SK-N-SH treated with all-trans-retinoic acid at 6 μM for 48 hours (cell line): ENCODE measurements at regions not wholly inside any gene's neighbourhood (a gene's known extent, or its start where the extent isn't known, plus 50 kb on each side); places are given as distances from the start of the nearest gene placed in this dataset.
"Not testable (repeated sequence)": the region's sequence is repeated elsewhere in the genome, so short reads cannot be mapped to it uniquely, and the experiment has no call there.

Experiments used
- ATAC-seq: fragments of 200-7000 bp; cut with Tn5 transposase; 3 replicates; pipeline ENCODE4 v1.9.1; 2020; ENCODE audit warnings: mild to moderate bottlenecking, moderate library complexity
- ARNTL ChIP-seq: fragments of 450-650 bp; formaldehyde crosslinking; IDR thresholded peaks from 2 replicates; pipeline ENCODE4 v1.5.0; 2020; ENCODE audit warnings: low read depth, mild to moderate bottlenecking, moderate library complexity, borderline replicate concordance
- BACH2 ChIP-seq: fragments of 250-450 bp; sonication (Bioruptor Pico); IDR thresholded peaks from 2 replicates; pipeline ENCODE4 v1.9.0; 2021; ENCODE audit warnings: mild to moderate bottlenecking, borderline replicate concordance
- CREB5 ChIP-seq: fragments of 250-450 bp; sonication (Bioruptor Pico); IDR thresholded peaks from 2 replicates; pipeline ENCODE4 v1.5.1; 2020; ENCODE audit warnings: low read depth, mild to moderate bottlenecking, moderate library complexity
- CSDC2 ChIP-seq: fragments of 250-450 bp; sonication (Bioruptor Pico); IDR thresholded peaks from 2 replicates; pipeline ENCODE4 v1.5.0; 2020; ENCODE audit warnings: mild to moderate bottlenecking, moderate library complexity
- ESRRG ChIP-seq: fragments of 250-450 bp; sonication (Bioruptor Pico); IDR thresholded peaks from 2 replicates; pipeline ENCODE4 v1.6.1; 2021; ENCODE audit warnings: mild to moderate bottlenecking
- GLIS3 ChIP-seq: fragments of 250-450 bp; sonication (Bioruptor Pico); IDR thresholded peaks from 2 replicates; pipeline ENCODE4 v1.5.0; 2020; ENCODE audit warnings: mild to moderate bottlenecking, moderate library complexity
- ISL1 ChIP-seq: fragments of 250-450 bp; sonication (Bioruptor Pico); IDR thresholded peaks from 2 replicates; pipeline ENCODE4 v2.1.2; 2022; ENCODE audit warnings: mild to moderate bottlenecking, moderate library complexity
- OSR1 ChIP-seq: fragments of 250-450 bp; sonication (Bioruptor Pico); IDR thresholded peaks from 2 replicates; pipeline ENCODE4 v1.8.0; 2022; ENCODE audit warnings: moderate library complexity, mild to moderate bottlenecking, inconsistent platforms
- PATZ1 ChIP-seq: fragments of 250-450 bp; sonication (Bioruptor Pico); IDR thresholded peaks from 2 replicates; pipeline ENCODE4 v1.8.0; 2020; ENCODE audit warnings: mild to moderate bottlenecking, moderate library complexity, borderline replicate concordance
- POU6F1 ChIP-seq: fragments of 250-450 bp; sonication (Bioruptor Pico); IDR thresholded peaks from 2 replicates; pipeline ENCODE4 v1.8.0; 2021; ENCODE audit warnings: low read depth, mild to moderate bottlenecking, moderate library complexity, borderline replicate concordance
- PPARA ChIP-seq: fragments of 250-450 bp; sonication (Bioruptor Pico); IDR thresholded peaks from 2 replicates; pipeline ENCODE4 v1.5.0; 2020; ENCODE audit warnings: mild to moderate bottlenecking, borderline replicate concordance
- RARB ChIP-seq: fragments of 250-450 bp; sonication (Bioruptor Pico); IDR thresholded peaks from 2 replicates; pipeline ENCODE4 v1.8.0; 2021; ENCODE audit warnings: mild to moderate bottlenecking, moderate library complexity
- SNAI2 ChIP-seq: fragments of 250-450 bp; sonication (Bioruptor Pico); IDR thresholded peaks from 2 replicates; pipeline ENCODE4 v1.5.0; 2020; ENCODE audit warnings: mild to moderate bottlenecking, moderate library complexity
- TCF4 ChIP-seq: fragments of 250-450 bp; sonication (Bioruptor Pico); IDR thresholded peaks from 2 replicates; pipeline ENCODE4 v1.8.0; 2021; ENCODE audit warnings: mild to moderate bottlenecking, moderate library complexity, borderline replicate concordance
- ZC3H10 ChIP-seq: fragments of 250-450 bp; sonication (Bioruptor Pico); IDR thresholded peaks from 2 replicates; pipeline ENCODE4 v1.5.1; 2021; ENCODE audit warnings: mild to moderate bottlenecking, moderate library complexity
- ZFP3 ChIP-seq: fragments of 250-450 bp; sonication (Bioruptor Pico); IDR thresholded peaks from 2 replicates; pipeline ENCODE4 v1.5.0; 2020; ENCODE audit warnings: mild to moderate bottlenecking, moderate library complexity
- ZFP30 ChIP-seq: fragments of 450-650 bp; formaldehyde crosslinking; IDR thresholded peaks from 2 replicates; pipeline ENCODE4 v1.5.0; 2022; ENCODE audit warnings: mild to moderate bottlenecking, moderate library complexity
- ZNF565 ChIP-seq: fragments of 450-650 bp; formaldehyde crosslinking; conservative IDR thresholded peaks from 2 replicates; pipeline ENCODE4 v1.5.0; 2020; ENCODE audit warnings: low read depth, mild to moderate bottlenecking, moderate library complexity
- ZNF70 ChIP-seq: fragments of 450-650 bp; formaldehyde crosslinking; IDR thresholded peaks from 2 replicates; pipeline ENCODE4 v1.5.0; 2020; ENCODE audit warnings: mild to moderate bottlenecking, moderate library complexity
- ZNF8 ChIP-seq: fragments of 450-650 bp; formaldehyde crosslinking; IDR thresholded peaks from 2 replicates; pipeline ENCODE4 v1.5.0; 2020; ENCODE audit warnings: mild to moderate bottlenecking, moderate library complexity
- TF ChIP-seq, protein P1 (sequence below): fragments of 250-450 bp; sonication (Bioruptor Pico); IDR thresholded peaks from 2 replicates; pipeline ENCODE4 v1.5.0; 2020; ENCODE audit warnings: mild to moderate bottlenecking, moderate library complexity

DNA sequence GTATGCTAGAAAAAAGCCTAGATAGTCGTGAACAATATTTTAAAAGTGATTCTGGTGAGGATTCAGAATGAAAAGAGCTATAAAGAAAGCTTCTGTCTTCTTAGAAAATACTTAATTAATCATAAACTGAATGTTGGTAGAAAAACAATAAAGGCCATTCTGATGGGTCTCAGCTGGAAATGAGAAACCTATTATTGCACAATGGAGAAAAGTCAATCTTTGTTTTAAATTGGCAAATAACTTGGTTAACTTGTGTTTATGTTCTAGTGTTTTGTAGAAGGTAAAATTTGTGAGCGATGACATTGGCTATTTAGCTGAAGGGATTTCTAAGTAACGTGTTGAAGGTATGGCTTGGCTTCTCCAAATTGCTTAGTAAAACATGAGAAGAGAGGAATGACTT lies 74.1 kb upstream of the TMED7 start:
- ATAC-seq, result no peak
- TF ChIP-seq POU6F1 (no peak), OSR1 (CRISPR knock-in tag) (no peak), ZNF8 (CRISPR knock-in tag) (no peak), ZFP30 (CRISPR knock-in tag) (no peak), ARNTL (no peak), ISL1 (CRISPR knock-in tag) (no peak), ESRRG (CRISPR knock-in tag) (no peak), RARB (no peak), GLIS3 (CRISPR knock-in tag) (no peak), CSDC2 (no peak), PATZ1 (CRISPR knock-in tag) (no peak), TCF4 (no peak)
- TF ChIP-seq, protein P1, sequence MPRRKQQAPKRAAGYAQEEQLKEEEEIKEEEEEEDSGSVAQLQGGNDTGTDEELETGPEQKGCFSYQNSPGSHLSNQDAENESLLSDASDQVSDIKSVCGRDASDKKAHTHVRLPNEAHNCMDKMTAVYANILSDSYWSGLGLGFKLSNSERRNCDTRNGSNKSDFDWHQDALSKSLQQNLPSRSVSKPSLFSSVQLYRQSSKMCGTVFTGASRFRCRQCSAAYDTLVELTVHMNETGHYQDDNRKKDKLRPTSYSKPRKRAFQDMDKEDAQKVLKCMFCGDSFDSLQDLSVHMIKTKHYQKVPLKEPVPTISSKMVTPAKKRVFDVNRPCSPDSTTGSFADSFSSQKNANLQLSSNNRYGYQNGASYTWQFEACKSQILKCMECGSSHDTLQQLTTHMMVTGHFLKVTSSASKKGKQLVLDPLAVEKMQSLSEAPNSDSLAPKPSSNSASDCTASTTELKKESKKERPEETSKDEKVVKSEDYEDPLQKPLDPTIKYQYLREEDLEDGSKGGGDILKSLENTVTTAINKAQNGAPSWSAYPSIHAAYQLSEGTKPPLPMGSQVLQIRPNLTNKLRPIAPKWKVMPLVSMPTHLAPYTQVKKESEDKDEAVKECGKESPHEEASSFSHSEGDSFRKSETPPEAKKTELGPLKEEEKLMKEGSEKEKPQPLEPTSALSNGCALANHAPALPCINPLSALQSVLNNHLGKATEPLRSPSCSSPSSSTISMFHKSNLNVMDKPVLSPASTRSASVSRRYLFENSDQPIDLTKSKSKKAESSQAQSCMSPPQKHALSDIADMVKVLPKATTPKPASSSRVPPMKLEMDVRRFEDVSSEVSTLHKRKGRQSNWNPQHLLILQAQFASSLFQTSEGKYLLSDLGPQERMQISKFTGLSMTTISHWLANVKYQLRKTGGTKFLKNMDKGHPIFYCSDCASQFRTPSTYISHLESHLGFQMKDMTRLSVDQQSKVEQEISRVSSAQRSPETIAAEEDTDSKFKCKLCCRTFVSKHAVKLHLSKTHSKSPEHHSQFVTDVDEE, result no peak

- TF ChIP-seq ZNF8 (CRISPR knock-in tag), result no peak
- TF ChIP-seq POU6F1, result no peak
- TF ChIP-seq PPARA (CRISPR knock-in tag), result no peak
- TF ChIP-seq CSDC2, result no peak
- no peak for TF ChIP-seq ZC3H10 (CRISPR knock-in tag)
- no peak for TF ChIP-seq RARB
- TF ChIP-seq GLIS3 (CRISPR knock-in tag), result no peak
- no peak for TF ChIP-seq SNAI2 (CRISPR knock-in tag)
- TF ChIP-seq CREB5, result no peak
- TF ChIP-seq BACH2, result no peak
- no peak for TF ChIP-seq ZNF70 (CRISPR knock-in tag)
- no peak for ATAC-seq
Observed at GRCh38 chr5:115696141-115696650, 70.4 kb upstream of the TMED7 start.

DNA sequence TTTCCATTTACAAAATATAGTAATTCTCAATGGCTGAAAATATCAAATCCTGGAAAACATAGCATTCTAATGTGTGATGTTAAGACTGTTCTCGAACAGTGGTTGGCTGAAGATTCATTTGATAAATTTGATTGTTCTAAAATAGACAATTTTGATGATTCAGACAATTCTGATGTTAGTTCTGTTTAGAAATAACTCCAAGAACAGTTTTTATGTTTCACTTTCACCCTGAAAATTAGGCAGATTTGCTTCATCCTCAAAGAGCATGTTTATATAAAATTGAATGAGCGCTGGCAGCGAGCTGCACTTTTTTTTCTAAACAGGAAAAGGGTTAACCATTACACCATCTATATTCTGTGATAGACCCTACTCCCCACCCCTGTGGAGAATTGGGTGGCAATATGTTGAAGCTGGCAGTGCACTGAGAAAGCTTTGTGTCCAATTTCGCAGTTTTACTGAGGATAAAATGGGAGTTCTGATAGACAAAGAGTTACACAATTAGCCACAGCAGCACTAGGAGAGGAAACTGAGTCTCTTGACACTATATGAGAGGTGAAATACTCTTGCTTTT lies 69.6 kb upstream of the TMED7 start:
- TF ChIP-seq ISL1 (CRISPR knock-in tag), result no peak
- no peak for TF ChIP-seq CREB5
- no peak for TF ChIP-seq TCF4
- no peak for TF ChIP-seq ZC3H10 (CRISPR knock-in tag)
- TF ChIP-seq ZFP3, result no peak
- no peak for TF ChIP-seq ZNF70 (CRISPR knock-in tag)
- no peak for TF ChIP-seq CSDC2
- no peak for TF ChIP-seq POU6F1
- no peak for TF ChIP-seq ZNF565 (CRISPR knock-in tag)
- TF ChIP-seq OSR1 (CRISPR knock-in tag), result no peak
- no peak for TF ChIP-seq ARNTL
- no peak for TF ChIP-seq RARB
- TF ChIP-seq PPARA (CRISPR knock-in tag), result no peak
- ATAC-seq, result no peak

- not testable (repeated sequence) for ATAC-seq
Observed at GRCh38 chr5:115691814-115692213, 66.0 kb upstream of the TMED7 start.
